ENCODE measurements at regions not wholly inside any gene's neighbourhood (a gene's known extent, or its start where the extent isn't known, plus 50 kb on each side); places are given as distances from the start of the nearest gene placed in this dataset.
A peak's percentile ranks its signal among the peaks of the same experiment; 100 is the strongest.

GRCh38 chr4:136867465-136867864 lies 664.8 kb downstream of the PCDH18 start:
- DNase-seq (no peak), ATAC-seq (ENCODE audit: low read depth) (no peak)
- Histone ChIP-seq H3K14ac (replicated peaks; ENCODE audit: low read depth, low read length) (no peak overlapping the region), H3K27me3 (ENCODE audit: control insufficient read depth, insufficient read depth, low read length) (no peaks in the 10 kb centered on the region), H3K9ac (ENCODE audit: low read depth, low read length) (no peak overlapping the region), H3K4me3 (ENCODE audit: insufficient read depth, low read depth, low read length) (no peak overlapping the region), H3K36me3 (ENCODE audit: control insufficient read depth, insufficient read depth, low read length) (no peaks in the 10 kb centered on the region), H2AK5ac (ENCODE audit: low read depth, low read length) (no peak overlapping the region), H2BK120ac (ENCODE audit: low read depth, low read length) (no peak overlapping the region), H4K8ac (ENCODE audit: low read depth in 2 of 2, low read length in 2 of 2) (no peak overlapping the region), H2BK15ac (ENCODE audit: low read depth, low read length) (no peak overlapping the region), H3K18ac (ENCODE audit: low read depth, low read length) (no peak overlapping the region), H2AK9ac (replicated peaks; ENCODE audit: low read depth, low read length, poor library complexity) (peak overlapping the region; percentile 42), H3K79me1 (ENCODE audit: low read depth in 1 of 2, low read length in 2 of 2) (no peaks in the 10 kb centered on the region), H3K23ac (ENCODE audit: low read depth, low read length) (no peak overlapping the region), H3K9me3 (ENCODE audit: control insufficient read depth, insufficient read depth, low read length) (no peaks in the 10 kb centered on the region), H4K91ac (ENCODE audit: insufficient read depth, low read depth, low read length) (no peak overlapping the region), H3K4ac (ENCODE audit: low read depth, low read length) (no peak overlapping the region), H3K4me2 (ENCODE audit: low read depth, low read length) (no peak overlapping the region), H3K9me1 (ENCODE audit: insufficient read depth, low read length) (no peaks in the 10 kb centered on the region), H2BK20ac (ENCODE audit: low read depth, low read length) (no peak overlapping the region), H2BK5ac (ENCODE audit: low read depth, low read length, poor library complexity, severe bottlenecking) (no peak overlapping the region), H3K27ac (ENCODE audit: insufficient read depth, low read length) (no peak overlapping the region), H3K4me1 (ENCODE audit: control insufficient read depth, insufficient read depth, low read length) (no peaks in the 10 kb centered on the region), H4K5ac (ENCODE audit: low read depth, low read length) (no peak overlapping the region), H2AFZ (replicated peaks; ENCODE audit: low read length, poor library complexity) (no peak overlapping the region), H3K56ac (ENCODE audit: extremely low read depth, insufficient read depth, low read length) (no peak overlapping the region), H4K20me1 (ENCODE audit: insufficient read depth, low read length) (no peaks in the 10 kb centered on the region)
- no peak for TF ChIP-seq NFE2L2 (IDR thresholded peaks at IDR 0.05; ENCODE audit: low read depth, low read length)
- TF ChIP-seq RCOR1 (IDR thresholded peaks at IDR 0.05; ENCODE audit: insufficient replicate concordance, low read length): no peak
- no peak for TF ChIP-seq RFX5 (IDR thresholded peaks at IDR 0.05; ENCODE audit: low read depth, low read length)
- no peak for TF ChIP-seq FOS (IDR thresholded peaks at IDR 0.05; ENCODE audit: low read depth, low read length)
- no peak for TF ChIP-seq BHLHE40 (IDR thresholded peaks at IDR 0.05; ENCODE audit: low read depth, low read length)
- no peak for TF ChIP-seq MXI1 (IDR thresholded peaks at IDR 0.05; ENCODE audit: borderline replicate concordance, low read depth, low read length)
- no peak for TF ChIP-seq SMC3 (IDR thresholded peaks at IDR 0.05; ENCODE audit: low read depth, low read length)
- in situ Hi-C loops (cut with MboI; ENCODE audit: low sequenced_read_pairs) (no loop called here), intact Hi-C loops (cut with micrococcal nuclease) (loop anchor here (5.0 to 10.0 kb wide), 2 partner anchors 660 to 953 kb away; no protein-coding TSS in a partner anchor), dilution Hi-C loops (cut with HindIII; ENCODE audit: low sequenced_read_pairs, unreplicated experiment) (no loop called here)
- 87% methylated on average over 4 of the region's 10 CpGs; no CpG with 5 or more reads in 1 of the 2 experiments for WGBS, 2 experiments (ENCODE audit: extremely low coverage in 2 of 2, insufficient read length in 1 of 2)
- no TSS peak for BruUV-seq (replicated peaks)
- POLR2A ChIA-PET (ENCODE audit: unreplicated experiment): no interaction called here
- CTCF ChIA-PET: no interaction called here

All from IMR-90 (cell line).